NOMO-1 (cell line): ENCODE measurements at regions not wholly inside any gene's neighbourhood (a gene's known extent, or its start where the extent isn't known, plus 50 kb on each side); places are given as distances from the start of the nearest gene placed in this dataset.

ENCODE experiments used
- DNase-seq, 2 experiments: peaks; one replicate each; lab custom pipeline; 2025; ENCODE audit not compliant: unreplicated experiment in 2 of 2; lab: John Stamatoyannopoulos, UW

DNA sequence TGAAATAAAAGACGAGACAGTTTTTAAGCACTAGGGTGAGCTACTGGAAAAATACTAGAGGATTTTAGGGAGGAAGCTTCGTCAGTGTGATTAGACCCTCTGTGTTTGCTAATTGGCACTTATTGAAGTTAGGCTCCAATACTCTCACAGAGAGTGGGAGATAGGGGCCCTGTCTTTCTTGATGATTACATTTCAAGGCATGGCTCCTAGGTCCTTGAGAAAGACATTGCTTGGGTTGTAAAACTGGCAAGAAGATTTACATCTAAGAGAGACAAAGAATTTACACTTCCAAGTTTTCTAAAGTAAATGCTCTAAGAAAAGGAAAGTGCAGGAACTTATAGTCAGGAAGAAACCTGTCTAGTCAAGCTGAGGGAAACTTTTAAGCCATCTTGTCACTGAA, 183.2 kb downstream of the C12orf50 start:
- DNase-seq: no peak

DNA sequence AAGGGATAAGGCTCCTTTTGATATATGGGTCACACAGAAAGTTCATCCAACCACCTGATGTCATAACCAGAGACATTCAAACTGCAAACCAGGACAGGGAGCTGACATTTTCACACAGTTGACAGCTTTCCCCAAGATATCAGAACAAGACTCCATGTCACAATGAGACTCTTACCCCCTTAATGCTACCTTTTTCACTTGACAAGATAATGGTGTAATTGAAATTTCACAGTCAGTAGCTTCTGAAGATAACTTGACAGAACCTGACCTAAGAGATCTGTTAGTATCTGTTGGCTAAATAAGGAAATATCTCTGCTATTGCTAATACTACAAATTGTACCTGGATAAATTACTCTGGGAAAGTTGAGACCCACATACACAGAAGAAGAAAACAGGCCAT, 187.3 kb downstream of the C12orf50 start:
- DNase-seq: no peak

DNA sequence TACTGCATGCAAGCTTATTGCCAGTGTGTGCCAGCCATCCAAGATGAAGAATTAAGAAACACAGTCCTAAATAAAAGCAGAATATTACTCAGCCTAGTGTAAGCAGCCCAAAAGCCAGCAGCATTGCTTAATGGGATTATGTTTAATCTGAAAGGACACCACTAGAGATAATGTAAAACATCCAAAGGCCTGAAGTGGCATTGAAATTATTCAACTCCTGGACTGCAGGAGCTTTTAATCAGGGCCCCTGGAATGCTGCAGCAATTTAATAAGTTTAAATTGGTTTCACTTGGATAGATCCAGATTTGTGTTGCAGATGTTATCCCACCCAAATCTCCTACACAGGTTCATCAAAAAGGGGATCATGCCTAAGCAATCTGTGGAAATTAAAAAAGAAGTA, 193.0 kb downstream of the C12orf50 start:
- no peak for DNase-seq

DNA sequence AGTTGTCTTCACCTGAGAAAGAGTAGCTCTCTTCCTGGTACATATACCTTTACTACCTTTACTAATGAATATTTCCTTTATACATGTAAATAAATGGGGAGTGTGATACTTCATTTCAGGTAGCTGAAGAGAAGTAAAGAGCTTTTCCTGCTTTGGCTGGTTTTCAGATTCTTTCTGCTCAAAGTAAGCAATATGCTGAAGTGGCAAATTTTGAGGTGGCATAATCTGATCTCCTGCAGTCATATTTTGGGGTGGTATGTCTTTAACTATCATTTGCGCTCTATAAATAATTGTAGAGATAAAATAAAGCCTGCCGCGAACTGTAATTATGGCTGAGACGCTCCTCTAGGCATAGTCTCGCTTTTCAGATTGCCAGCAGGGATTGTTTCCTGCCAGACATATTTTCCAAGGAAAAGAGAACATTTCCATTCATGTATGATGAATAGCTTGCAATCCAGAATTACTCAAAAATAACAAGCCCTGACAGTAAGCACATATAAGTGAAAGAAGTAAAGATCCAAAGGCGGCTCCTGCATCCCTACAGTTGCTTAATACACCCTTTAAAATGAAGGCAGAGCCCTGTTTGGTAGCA, 200.7 kb downstream of the C12orf50 start:
- DNase-seq: no peak

DNA sequence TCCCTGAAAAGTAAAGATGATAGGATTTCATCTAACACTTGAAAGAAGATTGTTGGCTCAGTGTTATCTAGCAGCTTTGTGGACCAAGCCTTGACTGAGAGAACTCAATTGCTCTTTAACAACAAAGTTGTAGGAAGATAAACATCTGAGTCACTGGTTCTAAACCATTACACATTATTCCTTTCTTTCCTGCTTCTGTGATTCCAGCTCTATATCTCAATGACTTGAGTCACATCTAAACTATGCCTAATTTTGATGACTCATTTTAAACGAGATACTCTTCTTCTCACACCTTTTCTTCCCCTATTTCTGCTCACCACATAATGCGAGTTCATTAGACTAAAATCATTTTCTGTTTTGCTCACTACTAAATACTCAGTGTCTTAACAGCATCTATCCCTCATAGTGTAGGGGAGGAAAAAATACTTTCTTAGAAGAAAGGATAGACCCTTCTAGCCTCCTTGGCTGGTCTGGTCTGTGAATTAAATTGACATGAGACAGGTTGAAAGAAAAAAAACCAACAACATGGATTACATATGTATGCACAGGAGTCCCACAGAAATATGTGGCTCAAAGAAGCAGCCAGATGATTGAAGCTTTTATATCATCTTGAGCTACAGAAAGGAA, 201.4 kb downstream of the C12orf50 start:
- no peak for DNase-seq

GRCh38 chr12:87822923-87823322, 206.3 kb downstream of the C12orf50 start:
- no peak for DNase-seq

DNA sequence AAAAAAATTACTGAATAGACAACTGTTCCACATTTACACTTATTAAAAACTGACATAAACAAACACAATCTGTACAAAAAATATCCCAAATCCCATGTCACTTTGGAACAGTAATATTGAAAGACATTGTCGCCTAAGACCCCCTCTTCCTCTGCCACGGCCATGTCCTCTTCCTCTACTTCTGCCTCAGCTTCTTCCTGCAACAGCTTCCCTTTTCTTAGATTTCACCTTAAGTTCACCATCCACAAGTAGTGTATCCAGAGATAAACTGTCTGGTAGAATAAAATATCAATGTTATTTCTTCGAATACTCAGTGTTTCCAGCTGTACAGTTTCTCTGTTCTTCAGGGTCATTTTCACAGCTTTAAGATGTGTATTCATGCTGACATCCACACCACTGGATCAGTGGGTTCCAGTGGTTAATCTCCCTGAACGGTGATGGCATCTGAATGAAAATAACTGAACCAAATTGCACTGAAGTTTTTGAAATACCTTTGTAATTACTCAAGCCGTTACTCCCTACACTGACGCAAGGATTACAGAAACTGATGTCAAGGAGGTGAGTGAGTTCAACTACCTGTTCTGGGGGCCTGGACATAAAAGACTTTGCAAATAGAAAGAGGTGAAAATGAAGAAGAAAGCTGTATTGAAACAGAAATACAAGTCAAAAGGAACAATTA, 208.5 kb downstream of the C12orf50 start:
- no peak for DNase-seq

- DNase-seq: no peak
Measured at GRCh38 chr12:87818441-87818840, 210.8 kb downstream of the C12orf50 start.

- no peak for DNase-seq
Measured at GRCh38 chr12:87815771-87816585, 213.2 kb downstream of the C12orf50 start.

DNA sequence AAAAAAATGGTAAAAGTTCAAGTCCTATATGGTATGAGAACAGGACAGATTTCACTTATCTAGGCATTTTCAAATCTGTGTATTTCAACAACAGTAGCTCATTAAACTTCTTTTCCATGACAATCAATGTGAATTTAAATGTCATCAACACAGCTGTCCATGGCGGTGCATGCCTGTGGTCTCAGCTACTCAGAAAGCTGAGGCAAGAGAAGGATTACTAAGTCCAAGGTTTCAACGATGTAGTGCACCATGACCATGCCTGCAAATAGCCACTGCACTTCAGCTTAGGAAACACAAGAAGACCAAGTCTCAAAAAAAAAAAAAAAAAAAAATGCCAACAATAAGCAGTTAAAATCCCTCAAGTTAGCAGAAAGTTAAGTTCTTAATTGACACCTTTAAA, 214.6 kb downstream of the C12orf50 start:
- no peak for DNase-seq

DNA sequence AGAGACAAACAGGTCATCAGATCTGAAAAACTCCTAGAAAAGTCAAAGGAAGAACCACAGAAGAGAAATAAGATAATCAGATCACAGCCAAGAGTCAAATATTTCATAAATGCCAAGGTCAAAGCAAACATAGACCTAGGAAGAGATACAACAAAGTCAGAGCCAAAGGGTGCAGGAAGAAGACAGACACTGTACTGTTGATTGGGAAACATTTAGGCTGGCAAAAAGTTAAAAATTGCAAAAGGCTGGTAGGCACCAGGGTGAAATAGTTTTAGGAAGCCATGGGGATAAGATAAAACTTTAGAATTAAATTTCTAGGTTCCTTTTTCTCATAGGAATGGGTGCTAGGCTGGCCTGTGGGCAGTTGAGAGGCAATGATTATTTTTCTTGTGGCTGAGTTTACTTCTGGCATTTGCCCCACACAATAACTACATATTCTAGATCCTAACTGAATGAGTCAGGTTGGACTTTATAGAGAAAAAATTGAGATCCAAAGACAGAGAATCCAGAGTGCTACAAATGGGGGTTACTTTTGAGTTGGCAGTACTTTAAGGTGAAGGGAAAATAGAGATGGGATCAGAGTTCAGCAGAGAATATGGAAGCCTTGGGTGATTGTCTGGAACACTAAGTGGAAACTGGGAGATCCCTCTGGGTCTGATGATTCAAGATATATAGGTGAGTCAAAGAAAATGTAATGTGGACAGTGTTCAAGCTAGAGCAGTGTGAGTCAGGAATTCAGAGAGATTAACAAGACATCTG, 215.5 kb downstream of the C12orf50 start:
- DNase-seq: no peak

- no peak for DNase-seq
Measured at GRCh38 chr12:87812681-87813080, 216.5 kb downstream of the C12orf50 start.

DNA sequence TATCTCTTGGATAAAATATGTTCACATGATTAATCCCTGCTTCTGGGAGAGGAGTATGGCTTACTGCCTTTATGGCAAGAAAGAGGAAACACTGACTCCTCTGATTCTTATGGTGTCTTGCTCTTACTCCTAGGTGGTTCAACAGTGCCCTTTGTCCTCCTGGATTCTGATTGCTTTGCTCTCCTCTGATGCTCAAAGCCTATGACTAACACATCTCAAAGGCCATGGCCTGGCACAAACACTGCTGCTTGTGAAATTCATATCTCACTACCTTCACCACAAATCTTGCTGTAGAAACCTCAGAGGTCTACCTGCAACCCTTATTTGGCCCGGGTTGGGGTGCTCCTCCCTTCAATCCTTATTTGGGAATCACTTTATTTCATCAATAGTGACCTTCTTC, 217.2 kb downstream of the C12orf50 start:
- no peak for DNase-seq

GRCh38 chr12:87809916-87810315, 219.3 kb downstream of the C12orf50 start:
- DNase-seq: no peak

DNA sequence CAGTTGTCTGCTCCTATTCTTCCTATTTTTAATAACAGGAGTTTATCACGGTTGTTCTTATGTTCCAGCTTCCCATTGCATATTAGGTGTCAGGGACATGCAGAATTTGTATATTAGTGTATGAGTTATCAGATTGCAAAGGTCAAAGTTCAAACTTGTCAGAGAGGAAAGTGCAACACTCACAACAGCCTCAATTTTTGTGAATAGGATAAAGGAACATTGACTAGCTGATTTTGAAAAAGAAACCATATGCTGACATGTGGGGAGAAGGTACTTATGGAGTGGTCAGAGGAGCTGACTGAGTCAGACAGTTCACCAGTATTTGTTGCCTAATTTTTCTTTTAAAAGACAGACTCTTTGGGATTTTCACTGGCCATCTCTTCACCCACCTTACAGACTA, 222.1 kb downstream of the C12orf50 start:
- no peak for DNase-seq

GRCh38 chr12:87806310-87806709, 222.9 kb downstream of the C12orf50 start:
- DNase-seq: no peak

DNA sequence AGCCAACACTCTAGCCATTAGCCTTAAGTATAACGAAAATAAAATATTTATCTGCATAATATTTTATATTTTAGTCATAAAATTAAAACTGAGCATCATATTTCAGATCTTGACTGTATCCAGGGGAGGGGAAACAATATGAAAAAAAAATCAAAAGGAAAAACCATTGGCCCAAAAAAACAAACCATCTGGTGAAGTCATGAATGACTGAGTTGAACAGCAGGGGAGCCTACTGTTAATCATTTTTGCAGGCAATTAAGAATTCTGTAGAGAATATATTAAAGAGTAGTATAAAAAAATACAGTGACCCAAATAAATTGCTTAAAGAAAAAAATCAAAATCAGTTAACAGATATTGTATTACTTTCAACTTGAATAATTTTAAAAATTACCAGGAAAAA, 224.8 kb downstream of the C12orf50 start:
- no peak for DNase-seq

GRCh38 chr12:87802721-87803011, 226.5 kb downstream of the C12orf50 start:
- DNase-seq: no peak

- DNase-seq: no peak
Measured at GRCh38 chr12:87801860-87802720, 227.1 kb downstream of the C12orf50 start.

DNA sequence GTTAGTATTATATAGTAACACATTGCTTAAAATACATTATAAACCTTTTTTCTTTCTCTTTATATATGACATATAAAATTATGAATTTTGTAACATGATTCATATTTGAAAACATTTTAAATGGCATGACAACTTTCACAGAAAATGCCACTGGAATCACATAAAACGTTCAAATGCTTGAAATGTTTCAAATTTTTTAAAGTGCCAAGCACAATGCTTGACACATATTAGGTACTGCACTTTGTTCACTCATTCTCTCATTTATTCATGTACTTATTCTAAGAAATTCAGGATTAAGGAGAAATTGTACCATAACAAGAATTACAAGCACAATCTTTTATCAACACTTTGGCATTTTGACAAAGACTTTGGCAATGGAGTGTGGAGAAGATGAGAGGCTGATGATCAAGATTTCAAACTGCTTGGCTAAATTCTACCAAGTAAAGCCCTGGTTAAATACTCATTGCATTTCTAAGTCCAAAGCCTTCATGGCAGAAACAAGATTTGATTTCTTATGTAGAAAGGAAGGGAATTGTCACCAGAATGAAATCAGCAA, 232.2 kb downstream of the C12orf50 start:
- no peak for DNase-seq
